ENCODE measurements at regions not wholly inside any gene's neighbourhood (a gene's known extent, or its start where the extent isn't known, plus 50 kb on each side); places are given as distances from the start of the nearest gene placed in this dataset.

GRCh38 chr12:60211244-60211643 lies 615.4 kb downstream of the SLC16A7 start:
- no peak for TF ChIP-seq CTCF (IDR thresholded peaks at IDR 0.05)
- TF ChIP-seq POLR2A (IDR thresholded peaks at IDR 0.05) = no peak
